ENCODE measurements at regions not wholly inside any gene's neighbourhood (a gene's known extent, or its start where the extent isn't known, plus 50 kb on each side); places are given as distances from the start of the nearest gene placed in this dataset.

DNA sequence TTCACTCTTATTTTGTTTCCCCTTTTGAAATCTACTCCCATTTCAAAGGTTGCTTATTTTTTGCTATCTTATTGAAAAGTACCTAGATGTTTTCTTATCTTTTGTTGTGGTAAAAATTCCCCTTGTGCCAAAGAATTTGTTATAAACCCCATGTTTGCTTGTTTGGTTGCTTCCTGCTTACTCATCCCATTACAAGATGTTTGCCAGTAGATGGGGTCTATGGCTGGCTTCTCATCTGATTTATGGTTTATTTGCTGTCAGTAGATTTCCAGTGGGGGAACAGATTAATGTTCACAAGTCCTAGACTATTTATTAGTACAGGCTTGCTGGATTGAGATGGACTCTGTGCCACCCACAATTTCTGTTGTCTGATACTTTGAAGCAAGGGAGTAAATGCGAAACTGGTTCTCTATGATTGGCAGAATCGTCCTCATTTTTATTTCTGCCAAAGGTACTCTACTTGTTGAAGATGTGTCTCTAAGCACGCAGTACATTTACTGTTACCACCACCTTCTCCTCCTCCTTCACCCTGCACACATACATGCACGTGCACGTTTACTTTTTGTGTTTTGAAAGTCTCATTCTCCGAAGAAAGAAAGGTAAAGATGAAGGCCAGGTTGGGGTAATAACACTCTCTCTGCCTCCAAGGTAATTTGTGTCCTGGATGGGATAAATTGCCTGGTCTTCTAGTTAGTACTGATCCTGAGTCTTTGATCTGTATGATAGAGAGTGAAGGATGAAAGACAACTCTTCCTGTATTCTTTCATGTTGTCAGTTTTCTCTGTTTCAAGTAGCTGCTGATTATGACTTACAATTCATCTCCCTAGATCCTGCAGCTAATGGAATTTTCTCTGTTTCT, 117.2 kb upstream of the ATP2B1 start:
- TF ChIP-seq, protein P1, sequence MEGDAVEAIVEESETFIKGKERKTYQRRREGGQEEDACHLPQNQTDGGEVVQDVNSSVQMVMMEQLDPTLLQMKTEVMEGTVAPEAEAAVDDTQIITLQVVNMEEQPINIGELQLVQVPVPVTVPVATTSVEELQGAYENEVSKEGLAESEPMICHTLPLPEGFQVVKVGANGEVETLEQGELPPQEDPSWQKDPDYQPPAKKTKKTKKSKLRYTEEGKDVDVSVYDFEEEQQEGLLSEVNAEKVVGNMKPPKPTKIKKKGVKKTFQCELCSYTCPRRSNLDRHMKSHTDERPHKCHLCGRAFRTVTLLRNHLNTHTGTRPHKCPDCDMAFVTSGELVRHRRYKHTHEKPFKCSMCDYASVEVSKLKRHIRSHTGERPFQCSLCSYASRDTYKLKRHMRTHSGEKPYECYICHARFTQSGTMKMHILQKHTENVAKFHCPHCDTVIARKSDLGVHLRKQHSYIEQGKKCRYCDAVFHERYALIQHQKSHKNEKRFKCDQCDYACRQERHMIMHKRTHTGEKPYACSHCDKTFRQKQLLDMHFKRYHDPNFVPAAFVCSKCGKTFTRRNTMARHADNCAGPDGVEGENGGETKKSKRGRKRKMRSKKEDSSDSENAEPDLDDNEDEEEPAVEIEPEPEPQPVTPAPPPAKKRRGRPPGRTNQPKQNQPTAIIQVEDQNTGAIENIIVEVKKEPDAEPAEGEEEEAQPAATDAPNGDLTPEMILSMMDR (IDR thresholded peaks at IDR 0.05), result no peak

DNA sequence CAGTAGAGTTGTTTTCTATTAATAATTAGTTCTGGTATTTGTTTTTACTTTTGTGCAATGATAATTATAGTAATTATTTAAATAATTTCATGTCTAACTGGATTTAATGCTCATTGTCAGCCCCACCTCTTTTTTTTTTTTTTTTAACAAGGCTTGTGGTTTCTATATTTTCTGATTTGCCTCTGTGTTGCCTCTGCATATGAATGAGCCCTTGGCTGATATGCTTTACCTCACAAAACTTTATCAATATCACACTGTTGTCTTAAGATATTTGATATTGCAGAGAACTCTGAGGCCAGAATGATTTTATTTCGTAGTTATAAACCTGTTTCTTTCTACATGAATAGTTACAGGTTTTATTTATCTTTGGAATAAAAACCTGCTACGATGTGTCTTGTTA, 116.2 kb upstream of the ATP2B1 start:
- TF ChIP-seq, protein P1 (IDR thresholded peaks at IDR 0.05), result no peak

DNA sequence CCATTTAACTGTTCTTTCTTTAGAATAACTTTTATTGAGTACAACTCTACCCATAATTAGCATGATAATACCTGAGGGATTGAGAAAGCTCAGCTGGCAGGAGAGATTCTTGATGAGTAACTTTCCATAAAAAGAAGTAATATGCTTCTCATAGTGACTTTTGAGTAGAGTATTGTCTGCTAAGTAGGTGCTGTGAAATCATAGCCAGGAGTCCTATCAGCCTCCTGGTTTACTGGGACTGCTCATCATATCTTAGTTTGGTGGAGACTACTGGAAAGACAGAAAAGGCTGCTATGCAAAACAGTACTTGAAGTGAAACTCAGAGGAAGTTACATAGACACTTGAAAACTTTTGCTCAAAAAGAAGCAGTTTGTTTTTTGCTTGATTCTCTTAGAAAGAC, 113.3 kb upstream of the ATP2B1 start:
- TF ChIP-seq, protein P1 (IDR thresholded peaks at IDR 0.05), result no peak

DNA sequence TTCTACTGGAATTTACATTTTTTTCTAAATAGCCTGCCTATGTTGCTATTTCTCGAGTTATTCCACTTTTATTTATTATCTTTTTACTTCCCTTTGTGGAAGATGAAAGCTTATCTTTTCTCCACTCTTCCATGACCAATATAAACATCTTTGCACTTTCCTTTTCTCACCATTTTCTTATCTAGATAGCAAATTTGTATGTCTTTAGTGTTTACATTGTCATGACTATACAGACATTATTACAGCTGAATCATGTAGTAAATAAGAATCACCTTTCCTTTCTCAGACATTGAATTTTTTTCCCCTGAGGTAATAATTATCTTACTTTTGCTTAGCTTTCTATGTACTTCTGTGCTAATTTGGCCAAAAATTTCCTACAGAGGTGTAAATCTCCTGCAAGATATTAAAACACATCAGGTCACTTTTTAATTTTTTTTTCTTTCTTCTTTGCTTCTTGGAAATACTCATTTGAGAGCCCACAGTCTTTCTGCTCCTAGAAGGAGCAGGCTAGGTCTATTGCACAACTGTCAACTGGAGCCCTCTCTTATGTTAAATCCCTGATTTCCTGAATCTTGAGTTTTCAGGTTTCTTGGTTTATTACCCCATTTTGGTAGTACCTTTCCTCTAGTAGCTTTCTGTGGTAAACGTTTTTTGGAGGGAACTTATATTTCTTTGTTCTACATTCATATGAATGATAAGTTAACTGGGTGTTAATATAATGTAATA, 109.0 kb upstream of the ATP2B1 start:
- TF ChIP-seq, protein P1 (IDR thresholded peaks at IDR 0.05), result no peak

DNA sequence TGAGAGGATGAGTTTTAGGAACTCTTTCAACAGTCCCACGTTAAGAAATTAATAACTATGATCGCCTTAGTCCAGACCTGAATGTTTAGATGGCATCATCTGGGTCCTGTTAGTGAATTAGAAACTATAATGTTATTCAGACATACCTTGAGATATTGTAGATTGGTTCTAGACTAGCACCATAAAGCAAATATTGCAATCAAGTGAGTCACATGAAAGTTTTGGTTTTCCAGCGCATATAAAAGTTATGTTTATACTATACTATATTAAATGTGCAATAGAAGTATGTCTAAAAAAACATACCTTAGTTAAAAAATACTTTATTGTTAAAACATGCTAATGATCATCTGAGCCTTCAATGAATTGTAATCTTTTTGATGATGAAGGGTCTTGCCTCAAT, 106.6 kb upstream of the ATP2B1 start:
- TF ChIP-seq, protein P1 (IDR thresholded peaks at IDR 0.05), result no peak

DNA sequence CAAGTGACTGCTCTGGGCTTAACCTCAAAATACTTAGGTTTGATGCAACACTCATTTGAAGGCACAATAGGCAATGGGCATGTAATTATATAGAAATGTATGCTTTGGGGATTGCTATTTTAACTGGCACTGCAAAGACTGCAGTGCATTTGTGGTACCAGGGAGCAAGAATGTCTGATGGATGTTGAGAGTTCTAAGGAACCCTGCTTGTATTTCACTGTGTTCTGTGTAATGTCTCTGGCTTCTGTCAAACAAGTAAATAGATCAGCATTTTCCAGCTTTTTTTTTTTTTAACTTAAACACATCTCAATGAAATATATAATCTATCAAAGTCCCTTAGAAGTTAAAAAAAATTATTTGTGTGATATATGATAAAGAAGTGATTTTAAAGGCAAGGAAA, 94.8 kb upstream of the ATP2B1 start:
- TF ChIP-seq, protein P1 (IDR thresholded peaks at IDR 0.05), result no peak

DNA sequence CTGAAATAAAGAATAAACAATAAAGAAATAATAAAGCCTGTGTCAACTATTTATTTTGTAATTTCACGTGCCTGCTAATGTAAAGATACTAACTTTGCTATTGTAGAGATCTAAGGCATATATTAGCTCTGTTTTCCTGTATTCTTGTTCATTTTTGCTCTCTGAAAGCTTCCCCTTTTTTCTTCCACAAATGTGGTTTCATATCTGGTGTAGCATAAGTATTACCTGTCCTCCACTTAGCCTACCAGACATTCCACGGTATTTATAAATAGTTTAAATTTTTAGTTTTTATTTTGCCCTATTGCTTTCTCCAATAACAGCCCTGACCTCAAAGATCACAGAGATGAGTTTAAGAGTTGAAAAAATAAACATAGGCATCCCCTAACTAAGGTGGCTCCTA, 92.6 kb upstream of the ATP2B1 start:
- TF ChIP-seq, protein P1 (IDR thresholded peaks at IDR 0.05), result no peak

Measured in LNCAP (cell line).